IMR-90 (cell line): ENCODE measurements at regions not wholly inside any gene's neighbourhood (a gene's known extent, or its start where the extent isn't known, plus 50 kb on each side); places are given as distances from the start of the nearest gene placed in this dataset.
"Not testable (repeated sequence)": the region's sequence is repeated elsewhere in the genome, so short reads cannot be mapped to it uniquely, and the experiment has no call there.

Experiments used
- BHLHE40 ChIP-seq: fragments of 150-350 bp; IDR thresholded peaks from 2 replicates; pipeline ENCODE4 v1.6.1; 2016; ENCODE audit warnings: mild to moderate bottlenecking, low read depth, low read length
- CEBPB ChIP-seq: IDR thresholded peaks from 2 replicates; pipeline ENCODE4 v1.6.1; 2012; ENCODE audit warnings: low read depth, low read length, improper control_type of control experiment
- CHD1 ChIP-seq: IDR thresholded peaks from 2 replicates; pipeline ENCODE4 v1.6.1; 2012; ENCODE audit warnings: low read depth, low read length, improper control_type of control experiment
- CTCF ChIP-seq: conservative IDR thresholded peaks from 2 replicates; pipeline ENCODE4 v1.5.1; 2012; ENCODE audit warnings: mild to moderate bottlenecking, low read depth, low read length, improper control_type of control experiment
- ELK1 ChIP-seq: fragments of 150-350 bp; IDR thresholded peaks from 2 replicates; pipeline ENCODE4 v1.6.1; 2016; ENCODE audit warnings: low read depth, mild to moderate bottlenecking, low read length, moderate library complexity, borderline replicate concordance
- MAFK ChIP-seq: IDR thresholded peaks from 2 replicates; pipeline ENCODE4 v1.6.1; 2012; ENCODE audit warnings: low read depth, low read length, improper control_type of control experiment
- MAZ ChIP-seq: IDR thresholded peaks from 2 replicates; pipeline ENCODE4 v1.6.1; 2012; ENCODE audit warnings: low read depth, mild to moderate bottlenecking, low read length, improper control_type of control experiment, moderate library complexity, borderline replicate concordance
- MXI1 ChIP-seq: IDR thresholded peaks from 2 replicates; pipeline ENCODE4 v1.6.1; 2012; ENCODE audit warnings: low read depth, mild to moderate bottlenecking, low read length, moderate library complexity, borderline replicate concordance
- NFE2L2 ChIP-seq: fragments of 150-350 bp; IDR thresholded peaks from 2 replicates; pipeline ENCODE4 v1.6.1; 2016; ENCODE audit warnings: low read depth, mild to moderate bottlenecking, low read length
- POLR2A ChIP-seq: IDR thresholded peaks from 2 replicates; pipeline ENCODE4 v1.6.1; 2012; ENCODE audit warnings: mild to moderate bottlenecking, low read depth, low read length
- RAD21 ChIP-seq: IDR thresholded peaks from 2 replicates; pipeline ENCODE4 v1.6.1; 2012; ENCODE audit warnings: low read length, improper control_type of control experiment
- RCOR1 ChIP-seq: IDR thresholded peaks from 2 replicates; pipeline ENCODE4 v1.6.1; 2012; ENCODE audit warnings: mild to moderate bottlenecking, low read length, improper control_type of control experiment; ENCODE audit not compliant: insufficient replicate concordance
- SMC3 ChIP-seq: fragments of 150-350 bp; IDR thresholded peaks from 2 replicates; pipeline ENCODE4 v1.6.1; 2016; ENCODE audit warnings: low read depth, mild to moderate bottlenecking, antibody characterized with exemption, low read length, moderate library complexity
- TF ChIP-seq, protein P1 (sequence below): fragments of 150-350 bp; IDR thresholded peaks from 2 replicates; pipeline ENCODE4 v1.6.1; 2017; ENCODE audit warnings: mild to moderate bottlenecking, antibody characterized with exemption, low read length, low read depth

- not testable (repeated sequence) for TF ChIP-seq CTCF, CEBPB, CHD1, POLR2A, MXI1, ELK1, RCOR1, MAZ, MAFK, NFE2L2, RAD21, SMC3, BHLHE40
- TF ChIP-seq, protein P1, sequence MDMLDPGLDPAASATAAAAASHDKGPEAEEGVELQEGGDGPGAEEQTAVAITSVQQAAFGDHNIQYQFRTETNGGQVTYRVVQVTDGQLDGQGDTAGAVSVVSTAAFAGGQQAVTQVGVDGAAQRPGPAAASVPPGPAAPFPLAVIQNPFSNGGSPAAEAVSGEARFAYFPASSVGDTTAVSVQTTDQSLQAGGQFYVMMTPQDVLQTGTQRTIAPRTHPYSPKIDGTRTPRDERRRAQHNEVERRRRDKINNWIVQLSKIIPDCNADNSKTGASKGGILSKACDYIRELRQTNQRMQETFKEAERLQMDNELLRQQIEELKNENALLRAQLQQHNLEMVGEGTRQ, result not testable (repeated sequence)
Observed at GRCh38 chr10:35273994-35274393, 62.3 kb upstream of the CCNY start.
